Coronary artery (tissue), 2 donors: ENCODE measurements at regions not wholly inside any gene's neighbourhood (a gene's known extent, or its start where the extent isn't known, plus 50 kb on each side); places are given as distances from the start of the nearest gene placed in this dataset.

Experiments used
- DNase-seq: peaks from one replicate; pipeline ENCODE4 v3.0.0-alpha.2; 2017; ENCODE audit warnings: low spot score
- H3K27ac ChIP-seq, 2 donors: fragments of 200-600 bp; sonication (generic); one replicate each; pipeline ENCODE4 v1.5.1; 2016 to 2019
- H3K4me3 ChIP-seq: fragments of 200-600 bp; sonication (generic); 2 replicates; pipeline ENCODE4 v1.5.1; 2016; ENCODE audit warnings: mild to moderate bottlenecking, moderate library complexity
- CTCF ChIP-seq: fragments of 200-600 bp; sonication (generic); IDR thresholded peaks from one replicate; pipeline ENCODE4 v1.5.1; 2019; ENCODE audit warnings: antibody characterized with exemption

GRCh38 chr9:14434158-14434504 lies 120.2 kb upstream of the NFIB start:
- no peak overlapping the region for H3K4me3 ChIP-seq
- no peak for TF ChIP-seq CTCF
- H3K27ac ChIP-seq: no peak overlapping the region
- DNase-seq: no peak

GRCh38 chr9:14433351-14434157 lies 119.6 kb upstream of the NFIB start:
- TF ChIP-seq CTCF: peak; percentile 19
- no peak for DNase-seq
- Histone ChIP-seq H3K27ac (peak overlapping the region in 1 of 2 donors; percentile 1), H3K4me3 (peak overlapping the region; percentile 32)

GRCh38 chr9:14432666-14433350 lies 118.9 kb upstream of the NFIB start:
- no peak for DNase-seq

GRCh38 chr9:14428781-14429230 lies 114.9 kb upstream of the NFIB start:
- H3K4me3 ChIP-seq: peak overlapping the region; percentile 1
- DNase-seq: peak; percentile 79

More at GRCh38 chr9:14432666-14433350, 118.9 kb upstream of the NFIB start:
- H3K4me3 ChIP-seq: no peak overlapping the region
- no peak for TF ChIP-seq CTCF
- H3K27ac ChIP-seq: no peak overlapping the region

GRCh38 chr9:14427419-14427818 lies 113.5 kb upstream of the NFIB start:
- no peak overlapping the region for H3K4me3 ChIP-seq
- no peak for TF ChIP-seq CTCF
- no peak overlapping the region for H3K27ac ChIP-seq

More at GRCh38 chr9:14428781-14429230, 114.9 kb upstream of the NFIB start:
- no peak overlapping the region for H3K27ac ChIP-seq
- TF ChIP-seq CTCF: peak; percentile 79

GRCh38 chr9:14424983-14425382 lies 111.0 kb upstream of the NFIB start:
- no peak for TF ChIP-seq CTCF
- DNase-seq: no peak
- H3K4me3 ChIP-seq: no peak overlapping the region
- no peak overlapping the region for H3K27ac ChIP-seq

More at GRCh38 chr9:14427419-14427818, 113.5 kb upstream of the NFIB start:
- no peak for DNase-seq
